ENCODE measurements at regions not wholly inside any gene's neighbourhood (a gene's known extent, or its start where the extent isn't known, plus 50 kb on each side); places are given as distances from the start of the nearest gene placed in this dataset.

- TF ChIP-seq CHD7 (IDR thresholded peaks at IDR 0.05; ENCODE audit: insufficient replicate concordance, low read length) = no peak
- no peak for TF ChIP-seq KDM5A (IDR thresholded peaks at IDR 0.05; ENCODE audit: low read length)
- TF ChIP-seq BACH1 (IDR thresholded peaks at IDR 0.05; ENCODE audit: low read length) = no peak
- TF ChIP-seq USF2 (IDR thresholded peaks at IDR 0.05; ENCODE audit: low read length) = no peak
- no peak for TF ChIP-seq CBX5 (IDR thresholded peaks at IDR 0.05; ENCODE audit: low read depth, low read length)
- no peak for TF ChIP-seq HDAC6 (IDR thresholded peaks at IDR 0.05; ENCODE audit: low read depth, low read length)
- TF ChIP-seq POLR2A (IDR thresholded peaks at IDR 0.05; ENCODE audit: control extremely low read depth in 1 of 2, low read depth in 2 of 2, low read length in 2 of 2) = no peak
- TF ChIP-seq POU5F1 (IDR thresholded peaks at IDR 0.05; ENCODE audit: low read depth, low read length) = no peak
These were observed 188.7 kb upstream of the TBC1D5 start (continued) for GRCh38 chr3:17931131-17931530.

Measured in H1 (cell line).